Nephron progenitor cell (in vitro differentiated cells): ENCODE measurements at regions not wholly inside any gene's neighbourhood (a gene's known extent, or its start where the extent isn't known, plus 50 kb on each side); places are given as distances from the start of the nearest gene placed in this dataset.
A peak's percentile ranks its signal among the peaks of the same experiment; 100 is the strongest.

ENCODE experiments used
- DNase-seq: peaks from one replicate; pipeline ENCODE4 v3.0.0; 2021
- H3K27ac Mint-ChIP-seq: 2 replicates; pipeline ENCODE4 v1.8.0; 2021; ENCODE audit warnings: mild to moderate bottlenecking, moderate library complexity, mixed read lengths
- H3K27me3 Mint-ChIP-seq: 2 replicates; pipeline ENCODE4 v1.8.0; 2021; ENCODE audit warnings: mild to moderate bottlenecking, low read depth, mixed read lengths; ENCODE audit not compliant: poor library complexity
- H3K36me3 Mint-ChIP-seq: 2 replicates; pipeline ENCODE4 v1.8.0; 2021; ENCODE audit warnings: low read depth, mixed read lengths
- H3K4me1 Mint-ChIP-seq: 2 replicates; pipeline ENCODE4 v1.8.0; 2021; ENCODE audit warnings: mixed read lengths
- H3K4me3 Mint-ChIP-seq: 2 replicates; pipeline ENCODE4 v1.8.0; 2021; ENCODE audit warnings: mild to moderate bottlenecking, moderate library complexity, mixed read lengths
- H3K9me3 Mint-ChIP-seq: 2 replicates; pipeline ENCODE4 v1.8.0; 2021; ENCODE audit warnings: mild to moderate bottlenecking, moderate library complexity, mixed read lengths
- CTCF ChIP-seq: fragments of 200-600 bp; sonication (generic); IDR thresholded peaks from 2 replicates; pipeline ENCODE4 v1.5.0; 2021; ENCODE audit warnings: antibody characterized with exemption

GRCh38 chr9:13939701-13940490 lies 374.0 kb downstream of the NFIB start:
- H3K36me3 Mint-ChIP-seq = no peaks in the 10 kb centered on the region
- H3K4me1 Mint-ChIP-seq = peaks cover 41% of the 10 kb centered on the region
- no peaks in the 10 kb centered on the region for H3K9me3 Mint-ChIP-seq
- peaks cover 6% of the 10 kb centered on the region for H3K27me3 Mint-ChIP-seq
- H3K4me3 Mint-ChIP-seq = no peak overlapping the region
- no peak overlapping the region for H3K27ac Mint-ChIP-seq
- no peak for TF ChIP-seq CTCF
- DNase-seq = no peak

GRCh38 chr9:13939134-13939533 lies 374.8 kb downstream of the NFIB start:
- Mint-ChIP-seq H3K36me3 (no peaks in the 10 kb centered on the region), H3K9me3 (no peaks in the 10 kb centered on the region), H3K4me1 (peaks cover 49% of the 10 kb centered on the region), H3K27me3 (peaks cover 6% of the 10 kb centered on the region), H3K27ac (no peak overlapping the region), H3K4me3 (no peak overlapping the region)
- DNase-seq = no peak
- TF ChIP-seq CTCF = no peak

GRCh38 chr9:13934416-13934815 lies 379.5 kb downstream of the NFIB start:
- no peak for TF ChIP-seq CTCF
- peak; percentile 29 for DNase-seq
- H3K27ac Mint-ChIP-seq = peak overlapping the region; percentile 77
- peaks cover 30% of the 10 kb centered on the region for H3K4me1 Mint-ChIP-seq
- peaks cover 6% of the 10 kb centered on the region for H3K27me3 Mint-ChIP-seq
- no peaks in the 10 kb centered on the region for H3K9me3 Mint-ChIP-seq
- no peaks in the 10 kb centered on the region for H3K36me3 Mint-ChIP-seq
- no peak overlapping the region for H3K4me3 Mint-ChIP-seq

GRCh38 chr9:13933268-13933656 lies 380.7 kb downstream of the NFIB start:
- H3K27ac Mint-ChIP-seq = no peak overlapping the region
- peaks cover 30% of the 10 kb centered on the region for H3K4me1 Mint-ChIP-seq
- TF ChIP-seq CTCF = no peak
- no peak overlapping the region for H3K4me3 Mint-ChIP-seq
- no peaks in the 10 kb centered on the region for H3K9me3 Mint-ChIP-seq
- H3K36me3 Mint-ChIP-seq = no peaks in the 10 kb centered on the region
- H3K27me3 Mint-ChIP-seq = peaks cover 3% of the 10 kb centered on the region
- DNase-seq = no peak

GRCh38 chr9:13932528-13933267 lies 381.2 kb downstream of the NFIB start:
- Mint-ChIP-seq H3K27ac (peak overlapping the region; percentile 87), H3K4me1 (peaks cover 30% of the 10 kb centered on the region), H3K4me3 (no peak overlapping the region), H3K9me3 (no peaks in the 10 kb centered on the region), H3K36me3 (no peaks in the 10 kb centered on the region), H3K27me3 (peaks cover 3% of the 10 kb centered on the region)
- DNase-seq = peak; percentile 24
- TF ChIP-seq CTCF = no peak
